Karpas-422 (cell line): ENCODE measurements at regions not wholly inside any gene's neighbourhood (a gene's known extent, or its start where the extent isn't known, plus 50 kb on each side); places are given as distances from the start of the nearest gene placed in this dataset.

ENCODE experiments used
- DNase-seq: peaks from one replicate; pipeline ENCODE4 v3.0.0-alpha.2; 2015
- H2AFZ ChIP-seq: fragments of 200-600 bp; sonication (generic); 2 replicates; pipeline ENCODE4 v1.6.1; 2014; ENCODE audit warnings: antibody characterized with exemption, low read length, mixed read lengths
- H3K27ac ChIP-seq: fragments of 200-600 bp; sonication (generic); 2 replicates; pipeline ENCODE4 v1.5.1; 2014; ENCODE audit warnings: mild to moderate bottlenecking, low read length, moderate library complexity
- H3K27me3 ChIP-seq: fragments of 200-600 bp; sonication (generic); 2 replicates; pipeline ENCODE4 v1.6.1; 2014; ENCODE audit warnings: low read length, mixed read lengths
- H3K36me3 ChIP-seq: fragments of 200-600 bp; sonication (generic); 2 replicates; pipeline ENCODE4 v1.6.1; 2014; ENCODE audit warnings: low read length, mixed read lengths; ENCODE audit not compliant: insufficient read depth
- H3K4me1 ChIP-seq: fragments of 200-600 bp; sonication (generic); 2 replicates; pipeline ENCODE4 v1.6.1; 2014; ENCODE audit warnings: mild to moderate bottlenecking, low read length, mixed read lengths
- H3K4me2 ChIP-seq: fragments of 200-600 bp; sonication (generic); 2 replicates; pipeline ENCODE4 v1.6.1; 2014; ENCODE audit warnings: low read length, low read depth, mild to moderate bottlenecking; ENCODE audit not compliant: poor library complexity, severe bottlenecking
- H3K4me3 ChIP-seq: fragments of 200-600 bp; sonication (generic); 2 replicates; pipeline ENCODE4 v1.5.1; 2014; ENCODE audit warnings: mild to moderate bottlenecking, antibody characterized with exemption, low read length, mixed read lengths
- H3K79me2 ChIP-seq: fragments of 200-600 bp; sonication (generic); 2 replicates; pipeline ENCODE4 v1.6.1; 2014; ENCODE audit warnings: mild to moderate bottlenecking, low read length, mixed read lengths
- H3K9ac ChIP-seq: fragments of 200-600 bp; sonication (generic); 2 replicates; pipeline ENCODE4 v1.6.0; 2014; ENCODE audit warnings: low read length
- H3K9me2 ChIP-seq: fragments of 200-600 bp; sonication (generic), shearing (Covaris generic); replicated peaks from 2 replicates; pipeline ENCODE4 v1.6.0; 2014; ENCODE audit warnings: mild to moderate bottlenecking, low read length, moderate library complexity; ENCODE audit not compliant: insufficient read depth
- H3K9me3 ChIP-seq: fragments of 300-700, 200-600 bp; sonication (generic); 2 replicates; pipeline ENCODE4 v1.6.1; 2014; ENCODE audit warnings: low read length, mixed read lengths
- H4K20me1 ChIP-seq: fragments of 200-600 bp; sonication (generic); 2 replicates; pipeline ENCODE4 v1.6.1; 2014; ENCODE audit warnings: mild to moderate bottlenecking, antibody characterized with exemption, low read length, low read depth; ENCODE audit not compliant: insufficient read depth

DNA sequence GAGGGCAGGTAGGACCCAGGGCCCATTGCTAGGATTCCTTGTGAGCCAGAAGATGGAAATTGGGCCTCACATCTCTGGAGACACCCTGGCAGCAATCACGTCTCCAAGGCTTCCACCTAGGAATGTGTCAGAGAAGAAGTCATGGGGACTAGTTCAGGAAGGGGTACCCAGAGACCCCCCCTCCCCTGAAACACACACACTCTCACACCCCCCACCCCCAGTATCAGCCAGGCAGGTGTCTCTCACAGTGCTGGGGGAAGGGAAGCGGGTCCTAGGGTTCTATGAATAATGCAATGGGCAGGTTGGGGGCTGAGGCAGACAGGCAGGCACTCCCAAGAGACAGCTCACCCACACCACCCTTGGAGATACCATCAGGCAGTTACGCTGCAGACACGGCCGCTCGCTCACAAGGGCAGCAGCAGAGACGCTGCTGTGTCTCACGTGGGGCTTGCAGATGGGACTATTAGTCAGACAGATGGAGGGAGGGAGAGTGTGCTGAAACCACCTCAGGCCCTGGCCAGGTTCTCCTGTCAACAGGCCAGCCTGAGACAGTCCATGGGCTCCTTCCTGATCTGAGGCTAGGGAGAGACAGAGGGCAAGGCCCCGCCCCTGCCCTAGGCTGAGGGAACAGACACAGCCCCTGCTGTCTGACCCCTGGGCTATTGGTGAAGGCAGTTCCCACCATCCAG, 134.6 kb downstream of the CYP26B1 start:
- H3K36me3 ChIP-seq = no peaks in the 10 kb centered on the region
- no peaks in the 10 kb centered on the region for H3K79me2 ChIP-seq
- no peaks in the 10 kb centered on the region for H3K27me3 ChIP-seq
- H3K4me3 ChIP-seq = no peak overlapping the region
- no peak overlapping the region for H3K4me2 ChIP-seq
- no peak overlapping the region for H3K27ac ChIP-seq
- no peak for DNase-seq
- no peak overlapping the region for H3K9ac ChIP-seq
- H3K4me1 ChIP-seq = no peaks in the 10 kb centered on the region
- H4K20me1 ChIP-seq = no peaks in the 10 kb centered on the region
- H3K9me2 ChIP-seq = no peaks in the 10 kb centered on the region
- H3K9me3 ChIP-seq = no peaks in the 10 kb centered on the region
- H2AFZ ChIP-seq = no peak overlapping the region

DNA sequence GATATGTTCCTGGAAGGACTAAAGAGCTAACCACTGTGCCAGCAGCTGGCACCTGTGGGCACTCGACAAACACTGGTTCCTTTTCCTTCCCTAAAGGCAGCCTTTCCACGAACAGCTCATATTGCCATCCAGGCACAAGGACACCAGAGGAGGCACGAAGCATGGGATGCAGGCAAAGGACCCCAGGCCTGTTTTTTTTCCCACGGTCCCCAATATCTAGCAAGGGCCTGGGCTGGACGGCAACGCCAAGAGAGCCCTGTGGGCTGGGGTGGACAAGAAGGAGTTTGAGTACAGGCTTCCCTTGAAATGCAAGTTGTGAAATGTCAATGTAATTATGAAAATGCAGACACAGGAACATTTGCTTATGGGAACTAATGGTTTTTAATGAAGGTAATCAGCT, 135.9 kb downstream of the CYP26B1 start:
- Histone ChIP-seq H3K27ac (no peak overlapping the region), H3K27me3 (no peaks in the 10 kb centered on the region), H3K4me3 (no peak overlapping the region), H3K79me2 (no peaks in the 10 kb centered on the region), H3K4me2 (no peak overlapping the region), H3K36me3 (no peaks in the 10 kb centered on the region), H4K20me1 (no peaks in the 10 kb centered on the region), H3K9me2 (no peaks in the 10 kb centered on the region), H3K4me1 (no peaks in the 10 kb centered on the region), H3K9ac (no peak overlapping the region), H3K9me3 (no peaks in the 10 kb centered on the region), H2AFZ (no peak overlapping the region)
- no peak for DNase-seq

DNA sequence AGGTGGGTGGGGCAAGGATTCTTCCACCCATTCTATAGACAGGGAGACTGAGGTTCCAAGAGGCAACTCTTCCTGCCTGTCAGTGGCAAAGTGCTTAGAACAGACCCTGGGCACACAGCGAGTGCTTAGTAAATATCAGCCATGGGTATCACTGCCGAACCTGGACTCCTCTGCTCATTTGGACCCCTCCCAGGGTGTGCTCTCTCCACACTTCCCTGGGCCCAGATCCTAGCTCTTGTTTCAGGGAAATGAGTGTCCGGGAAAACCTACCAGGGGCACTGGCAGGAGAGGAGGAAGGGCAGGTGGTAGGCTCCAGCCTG, 136.3 kb downstream of the CYP26B1 start:
- no peak overlapping the region for H3K27ac ChIP-seq
- no peak for DNase-seq
- no peaks in the 10 kb centered on the region for H3K4me1 ChIP-seq
- no peak overlapping the region for H3K9ac ChIP-seq
- no peaks in the 10 kb centered on the region for H3K36me3 ChIP-seq
- H3K4me3 ChIP-seq = no peak overlapping the region
- no peak overlapping the region for H2AFZ ChIP-seq
- H3K27me3 ChIP-seq = no peaks in the 10 kb centered on the region
- H3K9me2 ChIP-seq = no peaks in the 10 kb centered on the region
- H4K20me1 ChIP-seq = no peaks in the 10 kb centered on the region
- H3K4me2 ChIP-seq = no peak overlapping the region
- no peaks in the 10 kb centered on the region for H3K9me3 ChIP-seq
- H3K79me2 ChIP-seq = no peaks in the 10 kb centered on the region

DNA sequence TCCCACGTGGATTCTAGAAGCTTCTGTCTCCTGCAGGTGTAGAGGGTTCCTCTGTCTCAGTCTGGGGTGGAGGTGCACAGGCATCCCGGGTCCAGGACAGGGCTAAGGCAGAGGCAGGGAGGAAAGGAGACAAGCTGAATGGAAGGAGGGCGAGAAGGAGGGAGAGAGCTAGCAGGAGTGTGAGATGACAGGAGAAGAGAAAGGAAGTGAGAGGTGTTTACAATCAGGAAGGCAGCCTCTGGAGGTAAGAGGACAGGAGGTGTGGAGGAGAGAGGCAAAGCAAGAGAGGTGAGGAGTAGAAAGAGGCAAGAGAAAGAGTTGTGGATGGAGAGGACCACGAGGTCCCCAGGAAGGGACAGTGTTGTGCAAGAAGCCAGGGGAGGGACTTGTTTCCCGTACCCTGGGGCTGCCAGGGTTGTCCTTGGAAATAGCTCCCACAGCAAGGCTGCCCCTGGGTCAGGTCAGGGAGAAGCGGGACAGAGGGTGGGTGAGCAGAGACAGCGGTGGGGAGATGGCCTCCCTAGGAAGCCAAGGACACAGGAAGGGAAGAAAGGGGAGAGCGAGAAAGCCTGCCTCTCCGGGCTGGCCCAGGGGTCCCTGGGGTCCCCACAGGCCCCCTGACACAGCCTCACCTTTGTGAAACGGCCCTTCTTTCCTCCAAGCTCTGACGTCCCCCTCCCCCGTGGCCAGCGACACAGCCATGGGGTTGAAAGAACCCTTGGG, 136.9 kb downstream of the CYP26B1 start:
- DNase-seq = no peak
- no peaks in the 10 kb centered on the region for H4K20me1 ChIP-seq
- H3K4me2 ChIP-seq = no peak overlapping the region
- no peaks in the 10 kb centered on the region for H3K9me2 ChIP-seq
- no peak overlapping the region for H2AFZ ChIP-seq
- H3K9me3 ChIP-seq = no peaks in the 10 kb centered on the region
- H3K4me3 ChIP-seq = no peak overlapping the region
- H3K27me3 ChIP-seq = no peaks in the 10 kb centered on the region
- H3K9ac ChIP-seq = no peak overlapping the region
- no peaks in the 10 kb centered on the region for H3K79me2 ChIP-seq
- no peaks in the 10 kb centered on the region for H3K4me1 ChIP-seq
- no peaks in the 10 kb centered on the region for H3K36me3 ChIP-seq
- H3K27ac ChIP-seq = no peak overlapping the region

DNA sequence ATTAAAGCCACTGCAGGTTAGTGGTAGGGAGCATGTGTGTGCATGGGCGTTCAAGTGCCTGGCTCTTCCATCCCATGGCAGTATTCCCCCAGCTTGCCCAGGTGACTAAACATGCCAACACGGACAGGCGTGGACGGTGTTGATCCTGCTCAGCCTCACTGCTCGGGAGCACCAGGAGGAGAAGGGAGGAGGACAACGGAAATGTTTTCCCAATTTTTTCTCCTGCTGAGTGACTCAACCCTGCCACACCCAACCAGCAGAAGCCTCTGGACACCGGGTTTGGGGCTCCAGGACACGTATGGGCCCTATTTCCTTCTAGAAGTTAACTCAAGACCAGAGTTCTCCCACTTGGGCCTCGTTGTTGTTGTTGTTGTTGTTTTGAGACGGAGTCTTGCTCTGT, 139.1 kb downstream of the CYP26B1 start:
- H3K79me2 ChIP-seq = no peaks in the 10 kb centered on the region
- H3K27me3 ChIP-seq = no peaks in the 10 kb centered on the region
- no peaks in the 10 kb centered on the region for H3K9me2 ChIP-seq
- DNase-seq = no peak
- H3K9me3 ChIP-seq = no peaks in the 10 kb centered on the region
- no peaks in the 10 kb centered on the region for H3K36me3 ChIP-seq
- no peak overlapping the region for H3K4me2 ChIP-seq
- no peaks in the 10 kb centered on the region for H3K4me1 ChIP-seq
- H4K20me1 ChIP-seq = no peaks in the 10 kb centered on the region
- H3K4me3 ChIP-seq = no peak overlapping the region
- no peak overlapping the region for H2AFZ ChIP-seq
- H3K27ac ChIP-seq = no peak overlapping the region
- H3K9ac ChIP-seq = no peak overlapping the region

DNA sequence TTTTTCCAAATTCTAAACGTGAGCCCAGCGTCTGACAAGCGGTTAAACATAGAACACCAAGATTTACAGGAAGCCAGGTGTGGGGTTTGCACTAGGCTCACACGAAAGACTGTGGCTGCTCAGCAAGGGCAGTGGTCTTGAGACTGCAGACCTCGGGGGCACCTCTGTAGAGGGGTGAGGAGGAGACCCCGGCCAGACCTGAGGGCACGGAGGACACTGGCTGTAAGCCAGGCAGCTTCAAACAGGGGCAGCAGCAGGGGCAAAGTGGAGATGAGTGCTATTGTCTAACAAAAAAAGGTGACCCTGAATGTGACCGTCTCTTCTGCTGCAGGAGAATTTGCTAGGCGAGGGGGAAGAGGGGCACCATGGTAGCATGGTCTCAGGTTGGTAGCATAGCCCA, 140.3 kb downstream of the CYP26B1 start:
- H3K9me3 ChIP-seq = no peaks in the 10 kb centered on the region
- H3K36me3 ChIP-seq = no peaks in the 10 kb centered on the region
- H3K9ac ChIP-seq = no peak overlapping the region
- no peak overlapping the region for H3K4me2 ChIP-seq
- H3K79me2 ChIP-seq = no peaks in the 10 kb centered on the region
- H3K4me1 ChIP-seq = no peaks in the 10 kb centered on the region
- H2AFZ ChIP-seq = no peak overlapping the region
- no peak overlapping the region for H3K27ac ChIP-seq
- no peaks in the 10 kb centered on the region for H4K20me1 ChIP-seq
- H3K27me3 ChIP-seq = no peaks in the 10 kb centered on the region
- H3K9me2 ChIP-seq = no peaks in the 10 kb centered on the region
- no peak for DNase-seq
- no peak overlapping the region for H3K4me3 ChIP-seq

DNA sequence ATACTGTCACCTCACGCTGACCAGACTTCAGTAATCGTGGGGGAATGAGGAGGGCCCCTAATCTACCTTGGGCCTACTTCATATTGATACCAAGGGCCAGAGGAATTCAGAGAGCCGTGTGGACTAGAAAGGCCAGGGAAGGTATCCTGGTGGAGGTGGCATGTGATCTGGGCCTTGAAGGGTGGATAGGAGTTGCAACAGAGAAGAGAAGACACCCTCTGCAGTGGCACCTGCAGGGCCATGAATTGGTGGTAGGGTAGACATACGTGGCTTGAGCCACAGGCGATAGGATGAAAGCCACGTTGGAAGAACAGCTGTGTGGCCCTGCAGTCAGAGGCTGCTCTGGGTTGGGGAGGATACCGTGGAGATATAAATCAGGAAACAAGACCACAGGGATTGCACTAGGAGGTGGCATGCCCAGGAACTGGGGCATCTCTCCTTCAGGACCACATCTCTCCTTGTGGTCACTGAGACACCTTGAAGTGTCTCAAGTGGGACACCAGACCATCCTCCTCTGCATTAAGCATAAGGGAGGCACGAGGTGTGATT, 141.4 kb downstream of the CYP26B1 start:
- H3K9me3 ChIP-seq = no peaks in the 10 kb centered on the region
- H3K79me2 ChIP-seq = no peaks in the 10 kb centered on the region
- no peak overlapping the region for H2AFZ ChIP-seq
- no peaks in the 10 kb centered on the region for H3K36me3 ChIP-seq
- no peak overlapping the region for H3K27ac ChIP-seq
- no peak overlapping the region for H3K4me2 ChIP-seq
- H3K27me3 ChIP-seq = no peaks in the 10 kb centered on the region
- H3K9me2 ChIP-seq = no peaks in the 10 kb centered on the region
- no peaks in the 10 kb centered on the region for H4K20me1 ChIP-seq
- no peak overlapping the region for H3K9ac ChIP-seq
- no peak for DNase-seq
- H3K4me3 ChIP-seq = no peak overlapping the region
- no peaks in the 10 kb centered on the region for H3K4me1 ChIP-seq

DNA sequence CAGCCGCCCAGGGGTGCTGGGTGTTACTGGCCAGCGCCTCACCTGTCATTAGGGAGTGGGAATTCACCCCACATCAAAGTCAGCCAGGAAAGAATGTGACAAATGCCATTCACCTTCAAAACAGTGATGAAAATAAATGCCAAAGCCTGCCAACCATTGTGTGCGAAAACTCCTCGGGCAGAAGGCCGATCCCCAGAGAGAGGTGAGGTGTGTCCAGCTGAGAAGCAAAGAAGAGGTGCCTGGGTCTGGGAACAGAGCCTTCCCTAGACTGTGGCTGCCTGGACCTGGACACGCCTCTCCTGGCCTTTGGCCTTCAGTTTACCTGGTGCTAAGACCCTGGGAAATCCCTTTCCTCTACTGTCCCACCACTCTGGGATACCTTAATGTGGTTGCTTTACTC, 142.7 kb downstream of the CYP26B1 start:
- Histone ChIP-seq H3K4me2 (no peak overlapping the region), H3K4me3 (no peak overlapping the region), H3K9ac (no peak overlapping the region), H2AFZ (no peak overlapping the region), H3K79me2 (no peaks in the 10 kb centered on the region), H3K9me3 (no peaks in the 10 kb centered on the region), H3K27ac (no peak overlapping the region), H4K20me1 (no peaks in the 10 kb centered on the region), H3K9me2 (no peaks in the 10 kb centered on the region), H3K4me1 (no peaks in the 10 kb centered on the region), H3K27me3 (no peaks in the 10 kb centered on the region), H3K36me3 (no peaks in the 10 kb centered on the region)
- DNase-seq = no peak
